Caki2 (cell line): ENCODE measurements at regions not wholly inside any gene's neighbourhood (a gene's known extent, or its start where the extent isn't known, plus 50 kb on each side); places are given as distances from the start of the nearest gene placed in this dataset.
A peak's percentile ranks its signal among the peaks of the same experiment; 100 is the strongest.

ENCODE experiments used
- DNase-seq: peaks from one replicate; pipeline ENCODE4 v3.0.0-alpha.2; 2015; ENCODE audit warnings: low read depth
- in situ Hi-C: cut with HindIII; loops from 2 replicates; pipeline ENCODE4 v1.10.0; 2016; ENCODE audit warnings: low sequenced_read_pairs, low pct_unique_long_range_greater_than_20kb, mixed read lengths

DNA sequence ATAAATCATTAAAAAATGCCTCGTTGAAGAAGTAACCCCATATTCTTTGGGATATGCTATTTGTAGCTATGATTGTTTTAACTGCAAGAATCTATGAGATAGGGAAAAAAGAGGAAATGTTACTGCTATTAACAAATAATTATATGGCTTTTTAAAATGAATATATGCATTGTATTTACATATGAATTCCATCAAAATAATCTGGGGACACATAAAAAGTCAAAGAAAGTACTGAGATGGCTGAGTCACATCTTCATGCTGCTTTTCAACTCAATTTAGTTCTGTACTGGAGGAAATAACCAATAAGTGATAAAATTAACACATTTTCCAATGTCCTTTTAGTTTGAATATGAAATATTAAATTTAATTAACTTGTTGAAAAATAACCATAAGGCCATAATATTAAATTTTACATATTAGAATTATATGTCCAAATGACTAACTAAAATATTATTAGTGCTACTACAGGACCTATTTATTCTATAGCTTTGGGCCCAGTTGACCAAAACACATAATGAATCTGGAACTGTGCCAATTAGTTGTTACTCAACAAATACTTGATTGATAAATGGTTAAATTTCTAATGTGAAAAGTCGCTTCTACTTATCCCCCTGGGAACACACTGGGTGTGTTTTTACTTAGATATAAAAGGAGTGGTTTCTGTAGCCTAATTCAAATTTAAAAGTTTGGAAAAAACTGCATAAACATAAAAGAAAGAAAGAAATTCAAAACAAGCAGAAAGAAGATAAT, 214.6 kb upstream of the PFKP start:
- no peak for DNase-seq
- in situ Hi-C loops: no loop called here

- no peak for DNase-seq
- in situ Hi-C loops: no loop called here
Measured at GRCh38 chr10:2851566-2851965, 215.8 kb upstream of the PFKP start.

- in situ Hi-C loops: no loop called here
- DNase-seq: no peak
Measured at GRCh38 chr10:2850202-2850601, 217.1 kb upstream of the PFKP start.

- in situ Hi-C loops: no loop called here
- DNase-seq: no peak
Measured at GRCh38 chr10:2844925-2845324, 222.4 kb upstream of the PFKP start.

DNA sequence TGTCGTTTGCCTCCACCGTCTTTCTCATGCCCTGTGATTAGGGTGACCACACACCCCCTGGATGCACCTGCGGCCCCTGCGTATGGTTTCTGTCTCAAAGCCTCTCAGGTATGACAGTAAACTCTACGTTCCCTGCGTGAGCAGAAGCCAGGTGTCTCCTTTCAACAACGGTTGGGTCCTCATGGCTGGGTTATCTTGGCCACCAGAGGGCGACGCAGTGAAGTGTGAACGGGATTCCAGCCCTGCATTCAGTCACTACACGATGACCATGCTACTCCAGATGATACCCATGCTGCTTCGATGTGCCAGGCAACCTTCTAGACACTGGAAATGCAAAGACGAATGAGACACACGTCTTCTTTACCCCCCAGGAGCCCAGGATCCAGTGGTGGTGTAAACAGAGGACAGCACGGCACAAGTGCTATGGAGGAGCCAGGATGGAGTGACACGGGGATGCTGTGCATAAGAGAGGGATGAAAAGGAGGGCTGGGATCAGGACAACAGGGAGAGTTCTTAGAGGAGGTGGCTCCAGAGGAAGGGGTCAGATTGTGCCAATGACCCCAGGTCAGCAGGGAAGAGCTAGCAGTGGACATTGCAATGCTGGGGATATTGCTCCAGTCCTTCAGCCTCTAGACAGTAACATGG, 228.1 kb upstream of the PFKP start:
- peak; percentile 35 for DNase-seq
- in situ Hi-C loops: no loop called here

DNA sequence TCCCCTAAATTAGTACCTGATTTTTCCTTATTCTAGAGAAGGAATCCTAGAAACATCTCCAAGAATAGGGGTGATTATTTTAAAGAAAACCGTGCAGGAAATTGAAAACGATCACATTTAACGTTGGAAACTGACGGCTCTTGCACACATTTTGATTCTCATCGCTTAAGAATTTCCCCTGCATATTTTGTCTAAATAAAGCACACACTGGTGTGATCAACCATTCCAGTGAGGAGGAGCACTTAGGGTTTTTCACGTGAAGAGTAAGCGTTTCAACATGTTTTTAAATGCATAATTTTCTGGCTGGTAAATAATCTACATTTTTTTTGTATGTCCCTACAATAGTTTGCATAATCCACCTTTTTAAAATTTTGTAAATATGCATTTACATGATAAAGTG, 229.7 kb upstream of the PFKP start:
- no peak for DNase-seq
- in situ Hi-C loops: no loop called here

- DNase-seq: no peak
- in situ Hi-C loops: no loop called here
Measured at GRCh38 chr10:2836921-2837662, 230.3 kb upstream of the PFKP start.

GRCh38 chr10:2834214-2834613, 233.1 kb upstream of the PFKP start:
- DNase-seq: no peak
- in situ Hi-C loops: no loop called here

- in situ Hi-C loops: no loop called here
- no peak for DNase-seq
Measured at GRCh38 chr10:2831509-2831908, 235.8 kb upstream of the PFKP start.

GRCh38 chr10:2828741-2829140, 238.6 kb upstream of the PFKP start:
- DNase-seq: no peak
- in situ Hi-C loops: no loop called here

DNA sequence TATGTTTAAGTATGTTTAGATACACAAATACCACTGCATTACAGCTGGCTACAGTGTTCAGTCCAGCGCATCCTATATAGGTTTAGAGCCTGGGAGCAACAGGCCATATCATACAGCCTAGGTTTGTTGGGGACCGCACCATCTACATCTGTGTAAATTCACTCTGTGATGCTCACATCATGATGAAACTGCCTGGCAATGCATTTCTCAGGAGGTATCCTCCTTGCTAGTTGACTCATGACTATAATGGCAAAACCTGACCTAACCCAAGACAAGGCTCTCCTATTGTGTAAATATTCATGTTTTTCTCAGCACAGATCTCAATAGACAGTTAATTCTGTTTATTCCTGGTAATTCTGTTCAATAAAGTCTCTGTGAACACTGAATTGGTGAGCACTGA, 240.7 kb upstream of the PFKP start:
- no peak for DNase-seq
- in situ Hi-C loops: no loop called here

DNA sequence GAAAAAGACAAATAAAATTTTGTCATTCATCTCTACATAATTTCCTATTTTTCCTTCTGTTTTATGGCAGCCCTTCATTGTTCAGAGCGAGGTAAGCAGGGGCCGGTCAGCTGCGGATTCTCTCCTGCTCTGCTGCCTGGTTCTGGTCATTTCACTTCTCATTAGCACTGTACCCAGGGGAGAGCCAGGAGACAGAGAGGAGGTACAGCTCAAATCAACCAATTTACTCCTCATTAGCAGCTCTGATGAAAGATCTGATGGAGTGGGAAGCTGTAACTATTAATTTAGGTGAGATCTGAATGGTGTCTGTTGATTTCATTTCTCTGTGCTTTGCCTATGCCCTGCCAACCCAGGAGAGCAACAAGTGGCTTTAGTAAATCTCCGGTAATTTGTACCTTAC, 241.5 kb upstream of the PFKP start:
- no peak for DNase-seq
- in situ Hi-C loops: no loop called here

DNA sequence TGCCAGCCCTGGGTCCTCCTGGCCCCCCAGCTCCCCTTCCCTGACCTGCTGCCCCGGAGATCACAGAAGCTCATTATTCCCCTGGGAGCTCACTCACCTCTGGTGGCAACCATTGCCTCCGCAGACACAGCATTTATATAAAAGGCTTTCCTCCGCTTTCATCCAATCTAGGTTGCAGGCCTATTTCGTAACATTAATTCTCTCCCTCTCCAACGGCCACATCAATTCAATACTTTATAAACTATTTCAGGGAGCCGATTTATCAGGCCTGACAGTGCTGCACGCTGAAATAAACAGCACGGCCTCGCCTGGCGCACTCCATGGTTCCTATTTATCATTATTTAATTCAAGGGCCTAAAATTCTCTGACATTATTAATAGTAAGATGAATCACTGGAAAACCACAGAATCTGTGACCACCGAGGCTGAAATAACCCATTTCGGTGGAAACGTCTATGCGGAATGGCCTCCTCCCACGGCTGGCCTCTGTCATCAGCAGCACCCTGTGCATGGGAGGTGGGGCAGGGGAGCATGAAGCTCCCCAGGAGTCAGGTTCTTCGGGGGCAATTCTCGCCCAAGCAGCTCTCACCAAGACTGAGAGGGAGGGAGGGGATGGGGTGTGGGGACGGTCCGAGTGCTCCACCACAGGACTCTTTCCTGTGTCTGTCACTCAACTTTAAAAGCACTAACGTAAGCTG, 249.3 kb upstream of the PFKP start:
- in situ Hi-C loops: no loop called here
- no peak for DNase-seq

DNA sequence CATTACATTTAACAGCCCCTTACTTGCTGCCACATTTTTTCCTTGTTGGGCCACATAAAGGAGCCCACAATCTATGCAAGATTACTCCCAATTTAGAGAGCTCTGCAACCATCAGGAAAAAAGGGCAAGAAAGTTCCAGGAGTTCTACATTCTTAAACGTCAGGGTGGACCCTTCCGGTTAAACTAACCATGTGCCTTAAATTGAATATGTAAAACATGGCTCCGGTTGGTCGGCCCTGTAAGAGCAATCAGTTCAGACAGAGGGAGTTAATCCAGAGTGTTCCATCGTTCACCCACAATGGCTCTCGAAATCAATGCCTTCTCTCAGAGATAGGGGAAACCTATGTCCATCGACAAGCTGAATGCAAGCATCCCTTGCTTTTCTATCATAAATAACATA, 253.7 kb upstream of the PFKP start:
- in situ Hi-C loops: no loop called here
- no peak for DNase-seq

GRCh38 chr10:2813286-2813685, 254.1 kb upstream of the PFKP start:
- DNase-seq: peak; percentile 19
- in situ Hi-C loops: no loop called here

GRCh38 chr10:2812631-2813030, 254.7 kb upstream of the PFKP start:
- in situ Hi-C loops: no loop called here
- DNase-seq: no peak

DNA sequence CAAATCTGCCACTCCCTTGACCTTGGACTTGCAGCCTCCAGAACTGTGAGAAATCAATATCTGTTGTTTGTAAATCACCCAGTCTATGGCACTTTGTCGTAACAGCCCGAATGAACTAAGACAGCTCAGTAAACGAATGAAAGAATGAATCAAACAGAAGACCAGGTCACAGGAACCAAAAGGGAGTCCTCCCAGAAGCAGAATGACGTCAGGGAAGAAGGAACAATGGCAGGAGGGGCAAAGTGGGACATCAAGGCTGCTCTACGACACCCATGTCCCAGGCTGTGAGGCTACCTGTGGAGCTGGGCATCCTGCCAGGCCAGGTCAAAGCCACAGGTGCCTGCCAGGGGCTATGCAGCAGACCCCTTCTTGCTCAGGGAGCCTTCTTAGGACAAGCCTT, 267.2 kb upstream of the PFKP start:
- DNase-seq: no peak
- in situ Hi-C loops: no loop called here

GRCh38 chr10:2798336-2799022, 268.9 kb upstream of the PFKP start:
- DNase-seq: no peak
- in situ Hi-C loops: no loop called here
